ENCODE measurements at regions not wholly inside any gene's neighbourhood (a gene's known extent, or its start where the extent isn't known, plus 50 kb on each side); places are given as distances from the start of the nearest gene placed in this dataset.

DNA sequence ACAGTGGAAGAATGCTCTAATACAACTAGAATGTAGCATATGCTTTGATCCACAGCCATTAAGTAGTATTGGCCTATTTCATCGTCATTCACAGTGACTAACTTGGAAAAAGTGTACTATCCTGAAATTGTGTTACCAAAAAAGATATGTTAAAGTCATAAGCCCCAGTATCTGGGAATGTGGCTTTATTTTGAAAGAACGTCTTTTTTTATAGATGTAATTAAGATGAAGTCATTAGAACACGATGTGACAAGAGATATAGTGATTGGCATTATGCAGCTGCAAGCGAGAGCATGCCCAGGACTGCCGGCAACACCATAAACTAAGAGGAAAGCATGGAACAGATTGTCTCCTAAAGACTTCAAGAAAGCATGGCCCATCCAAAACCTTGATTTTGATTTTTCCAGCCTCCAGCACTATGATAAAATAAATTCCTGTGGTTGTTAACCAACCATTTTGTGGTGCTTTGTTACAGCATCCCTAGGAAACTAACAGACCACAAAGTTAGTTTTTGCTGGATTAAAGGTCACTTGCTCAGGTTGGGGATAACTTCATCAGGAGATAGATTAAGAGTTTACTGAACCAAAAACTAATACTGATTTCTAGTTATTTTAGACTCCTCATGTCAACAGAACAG lies 870.6 kb upstream of the LRRC4C start:
- Mint-ChIP-seq H3K4me1 (no peaks in the 10 kb centered on the region), H3K9me3 (peaks cover 4 to 29% (median 12%) of the 10 kb centered on the region in 8 donors), H3K36me3 (no peaks in the 10 kb centered on the region), H3K27ac (no peak overlapping the region), H3K27me3 (no peaks in the 10 kb centered on the region), H3K4me3 (no peak overlapping the region)
- H3K36me3 ChIP-seq (ENCODE audit: insufficient read depth, low read length), result no peaks in the 10 kb centered on the region
- no peaks in the 10 kb centered on the region for H3K4me1 ChIP-seq (ENCODE audit: insufficient read depth, low read length)
- H3K27me3 ChIP-seq (ENCODE audit: insufficient read depth, low read length), result no peaks in the 10 kb centered on the region
- peaks cover 0 to 3% of the 10 kb centered on the region in 2 donors for H3K9me3 ChIP-seq (ENCODE audit: control insufficient read depth in 1 of 2, low read length in 2 of 2)
- DNase-seq, result no peak
- intact Hi-C loops (cut with micrococcal nuclease), result no loop called here
- no peak overlapping the region for H3K4me3 ChIP-seq (ENCODE audit: low read length in 2 of 2)
- CTCF ChIA-PET (ENCODE audit: partially characterized antibody), result no interaction called here
- H3K27ac ChIP-seq (ENCODE audit: low read depth, low read length), result no peak overlapping the region
- POLR2A ChIA-PET (ENCODE audit: partially characterized antibody), result no interaction called here

DNA sequence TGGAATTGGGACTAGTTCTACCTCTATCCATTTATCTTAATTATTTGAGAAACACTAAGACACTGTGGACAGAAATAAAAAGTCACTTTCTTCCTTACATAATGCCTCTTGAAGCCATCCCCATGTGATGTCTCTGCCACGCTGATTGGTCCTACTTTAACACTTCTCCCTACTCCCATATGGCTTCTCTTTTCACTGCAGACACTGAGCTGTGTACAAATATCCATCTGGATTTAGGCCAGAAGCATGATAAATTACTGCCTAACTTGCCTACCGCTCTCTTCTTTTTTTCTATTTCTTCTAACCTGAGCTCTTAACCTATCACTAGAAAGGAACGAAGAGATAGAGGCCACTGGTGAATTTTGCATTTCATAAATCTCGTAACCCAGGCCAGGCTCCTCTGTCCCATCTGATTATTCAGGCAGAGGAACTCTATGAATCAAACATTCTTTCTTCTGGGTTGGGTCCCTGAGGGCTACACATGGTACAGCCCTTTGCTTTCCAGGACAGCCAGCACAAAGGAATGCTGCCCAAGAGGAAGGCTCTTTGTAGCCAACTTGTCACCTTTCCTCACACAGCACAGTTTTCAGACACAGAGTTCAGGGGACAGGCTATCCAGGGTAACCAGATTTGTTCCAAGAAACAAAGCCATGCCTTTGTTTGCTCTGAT lies 878.5 kb upstream of the LRRC4C start:
- Mint-ChIP-seq H3K4me3 (no peak overlapping the region), H3K36me3 (no peaks in the 10 kb centered on the region), H3K9me3 (peaks cover 0 to 26% (median 22%) of the 10 kb centered on the region in 8 donors), H3K27ac (no peak overlapping the region), H3K4me1 (no peaks in the 10 kb centered on the region), H3K27me3 (no peaks in the 10 kb centered on the region)
- no peak for DNase-seq
- no peaks in the 10 kb centered on the region for H3K36me3 ChIP-seq (ENCODE audit: insufficient read depth, low read length)
- H3K27ac ChIP-seq (ENCODE audit: low read depth, low read length), result no peak overlapping the region
- H3K4me1 ChIP-seq (ENCODE audit: insufficient read depth, low read length), result no peaks in the 10 kb centered on the region
- POLR2A ChIA-PET (ENCODE audit: partially characterized antibody), result no interaction called here
- no peaks in the 10 kb centered on the region for H3K9me3 ChIP-seq (ENCODE audit: control insufficient read depth in 1 of 2, low read length in 2 of 2)
- no peaks in the 10 kb centered on the region for H3K27me3 ChIP-seq (ENCODE audit: insufficient read depth, low read length)
- intact Hi-C loops (cut with micrococcal nuclease), result no loop called here
- CTCF ChIA-PET (ENCODE audit: partially characterized antibody), result no interaction called here
- no peak overlapping the region for H3K4me3 ChIP-seq (ENCODE audit: low read length in 2 of 2)

DNA sequence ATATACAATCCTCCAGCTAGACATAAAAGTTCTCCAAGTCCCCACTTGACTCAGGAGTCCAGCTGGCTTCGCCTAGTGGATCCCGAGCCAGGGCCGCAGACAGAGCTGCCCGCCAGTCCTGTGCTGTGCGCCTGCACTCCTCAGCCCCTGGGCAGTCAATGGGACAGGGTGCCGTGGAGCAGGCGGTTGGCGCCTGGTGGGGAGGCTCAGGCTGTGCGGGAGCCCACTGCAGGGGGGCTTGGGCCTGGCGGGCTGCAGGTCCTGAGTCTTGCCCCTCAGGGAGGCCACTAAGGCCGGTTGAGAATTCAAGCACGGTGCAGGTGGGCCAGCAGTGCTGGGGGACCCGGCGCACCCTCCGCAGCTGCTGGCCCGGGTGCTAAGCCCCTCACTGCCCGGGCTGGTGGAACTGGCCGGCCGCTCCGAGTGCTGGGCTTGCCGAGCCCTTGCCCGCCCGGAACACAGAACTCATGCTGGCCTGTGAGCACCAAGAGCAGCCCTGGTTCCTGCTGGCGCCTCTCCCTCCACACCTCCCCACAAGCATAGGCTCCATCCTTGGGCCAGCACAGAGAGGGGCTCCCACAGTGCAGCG lies 884.8 kb upstream of the LRRC4C start:
- Histone ChIP-seq H3K27me3 (ENCODE audit: insufficient read depth, low read length) (no peaks in the 10 kb centered on the region), H3K36me3 (ENCODE audit: insufficient read depth, low read length) (no peaks in the 10 kb centered on the region), H3K4me1 (ENCODE audit: insufficient read depth, low read length) (no peaks in the 10 kb centered on the region), H3K4me3 (ENCODE audit: low read length in 2 of 2) (no peak overlapping the region), H3K27ac (ENCODE audit: low read depth, low read length) (no peak overlapping the region), H3K9me3 (ENCODE audit: control insufficient read depth in 1 of 2, low read length in 2 of 2) (no peaks in the 10 kb centered on the region)
- Mint-ChIP-seq H3K36me3 (no peaks in the 10 kb centered on the region), H3K4me1 (no peaks in the 10 kb centered on the region), H3K4me3 (no peak overlapping the region), H3K27ac (no peak overlapping the region), H3K27me3 (no peaks in the 10 kb centered on the region), H3K9me3 (peaks cover 2 to 15% (median 9%) of the 10 kb centered on the region in 8 donors)
- intact Hi-C loops (cut with micrococcal nuclease), result no loop called here
- ChIA-PET CTCF (ENCODE audit: partially characterized antibody) (no interaction called here), POLR2A (ENCODE audit: partially characterized antibody) (no interaction called here)
- no peak for DNase-seq

DNA sequence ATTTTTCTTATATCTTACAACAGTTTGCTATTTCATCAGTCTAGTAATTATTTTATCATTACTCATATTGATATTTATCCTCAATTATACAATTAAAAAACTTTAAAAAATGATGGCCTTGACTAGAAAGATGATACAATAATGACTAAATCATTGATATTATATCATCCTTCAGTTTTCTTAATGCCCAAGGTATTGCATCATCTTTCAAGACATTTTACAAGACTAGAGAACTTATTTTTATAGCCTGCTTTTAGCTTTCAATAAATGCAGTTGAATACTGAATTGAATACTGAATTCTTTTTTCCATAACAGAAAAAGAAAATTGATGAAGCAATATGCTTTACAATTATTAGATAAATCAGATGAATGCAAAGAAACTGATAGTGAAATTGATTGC lies 886.5 kb upstream of the LRRC4C start:
- POLR2A ChIA-PET (ENCODE audit: partially characterized antibody), result no interaction called here

DNA sequence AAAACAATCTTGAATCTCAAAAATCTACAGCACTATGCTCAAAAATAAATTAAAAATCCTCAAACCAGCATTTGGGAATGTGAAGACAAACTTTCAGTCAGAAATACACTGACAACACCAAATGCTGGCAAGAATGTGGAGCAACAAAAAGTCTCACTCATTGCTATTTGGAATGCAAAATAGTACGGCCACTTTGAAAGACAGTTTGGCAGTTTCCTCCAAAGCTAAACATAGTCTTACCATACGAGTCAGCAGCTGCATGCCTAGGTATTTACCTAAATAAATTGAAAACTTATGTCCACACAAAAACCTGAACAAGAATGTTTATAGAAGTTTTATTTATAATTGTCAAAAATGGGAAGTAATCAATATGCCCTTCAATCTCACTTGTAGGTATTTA lies 904.2 kb upstream of the LRRC4C start:
- H3K36me3 ChIP-seq (ENCODE audit: insufficient read depth, low read length), result no peaks in the 10 kb centered on the region
- Mint-ChIP-seq H3K27ac (no peak overlapping the region), H3K4me1 (no peaks in the 10 kb centered on the region), H3K36me3 (no peaks in the 10 kb centered on the region), H3K9me3 (peaks cover 7 to 34% (median 21%) of the 10 kb centered on the region in 8 donors), H3K27me3 (no peaks in the 10 kb centered on the region), H3K4me3 (no peak overlapping the region)
- no peaks in the 10 kb centered on the region for H3K4me1 ChIP-seq (ENCODE audit: insufficient read depth, low read length)
- no peak overlapping the region for H3K4me3 ChIP-seq (ENCODE audit: low read length in 2 of 2)
- no peak for DNase-seq
- CTCF ChIA-PET (ENCODE audit: partially characterized antibody), result no interaction called here
- intact Hi-C loops (cut with micrococcal nuclease), result no loop called here
- H3K9me3 ChIP-seq (ENCODE audit: control insufficient read depth in 1 of 2, low read length in 2 of 2), result no peaks in the 10 kb centered on the region
- no peak overlapping the region for H3K27ac ChIP-seq (ENCODE audit: low read depth, low read length)
- POLR2A ChIA-PET (ENCODE audit: partially characterized antibody), result no interaction called here
- H3K27me3 ChIP-seq (ENCODE audit: insufficient read depth, low read length), result no peaks in the 10 kb centered on the region

More for the DNA sequence above, 886.5 kb upstream of the LRRC4C start:
- no peaks in the 10 kb centered on the region for H3K27me3 Mint-ChIP-seq
- Histone ChIP-seq H3K4me1 (ENCODE audit: insufficient read depth, low read length) (no peaks in the 10 kb centered on the region), H3K27ac (ENCODE audit: low read depth, low read length) (no peak overlapping the region), H3K27me3 (ENCODE audit: insufficient read depth, low read length) (no peaks in the 10 kb centered on the region), H3K9me3 (ENCODE audit: control insufficient read depth in 1 of 2, low read length in 2 of 2) (no peaks in the 10 kb centered on the region), H3K4me3 (ENCODE audit: low read length in 2 of 2) (no peak overlapping the region), H3K36me3 (ENCODE audit: insufficient read depth, low read length) (no peaks in the 10 kb centered on the region)
- CTCF ChIA-PET (ENCODE audit: partially characterized antibody), result no interaction called here
- intact Hi-C loops (cut with micrococcal nuclease), result loop anchor here (2.0 kb wide), 1 partner anchor 19 kb away; no protein-coding TSS in a partner anchor
- no peak for DNase-seq
- H3K36me3 Mint-ChIP-seq, result no peaks in the 10 kb centered on the region
- peaks cover 0 to 17% (median 7%) of the 10 kb centered on the region in 8 donors for H3K9me3 Mint-ChIP-seq
- no peaks in the 10 kb centered on the region for H3K4me1 Mint-ChIP-seq
- H3K4me3 Mint-ChIP-seq, result no peak overlapping the region
- no peak overlapping the region for H3K27ac Mint-ChIP-seq

DNA sequence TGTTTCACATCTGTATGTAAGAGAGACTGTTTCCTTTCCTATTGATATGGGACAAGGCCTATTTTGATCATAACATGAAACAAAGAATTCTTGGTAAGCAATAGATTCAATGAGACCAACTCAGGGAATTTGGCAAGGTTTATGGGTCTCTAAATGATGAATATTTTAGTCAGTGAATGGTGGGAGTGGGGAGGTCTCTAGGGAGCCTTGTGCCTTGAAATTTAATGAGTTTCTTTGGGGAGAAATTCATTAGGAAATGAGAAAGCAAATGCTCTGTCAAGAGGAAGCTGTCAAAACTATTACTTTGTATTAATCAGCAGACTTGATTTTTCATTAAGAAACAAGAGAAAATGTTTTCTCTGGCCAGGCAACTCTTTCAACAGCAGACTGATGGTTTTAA lies 921.7 kb upstream of the API5 start:
- intact Hi-C loops (cut with micrococcal nuclease), result no loop called here
- no peaks in the 10 kb centered on the region for H3K27me3 Mint-ChIP-seq
- H3K27ac Mint-ChIP-seq, result no peak overlapping the region
- H3K4me3 Mint-ChIP-seq, result no peak overlapping the region
- Histone ChIP-seq H3K36me3 (ENCODE audit: insufficient read depth, low read length) (no peaks in the 10 kb centered on the region), H3K4me1 (ENCODE audit: insufficient read depth, low read length) (no peaks in the 10 kb centered on the region), H3K27me3 (ENCODE audit: insufficient read depth, low read length) (no peaks in the 10 kb centered on the region), H3K27ac (ENCODE audit: low read depth, low read length) (no peak overlapping the region), H3K9me3 (ENCODE audit: control insufficient read depth in 1 of 2, low read length in 2 of 2) (no peaks in the 10 kb centered on the region), H3K4me3 (ENCODE audit: low read length in 2 of 2) (no peak overlapping the region)
- CTCF ChIA-PET (ENCODE audit: partially characterized antibody), result no interaction called here
- no peak for DNase-seq
- peaks cover 4 to 24% (median 19%) of the 10 kb centered on the region in 8 donors for H3K9me3 Mint-ChIP-seq
- H3K4me1 Mint-ChIP-seq, result no peaks in the 10 kb centered on the region
- H3K36me3 Mint-ChIP-seq, result no peaks in the 10 kb centered on the region
- POLR2A ChIA-PET (ENCODE audit: partially characterized antibody), result no interaction called here

DNA sequence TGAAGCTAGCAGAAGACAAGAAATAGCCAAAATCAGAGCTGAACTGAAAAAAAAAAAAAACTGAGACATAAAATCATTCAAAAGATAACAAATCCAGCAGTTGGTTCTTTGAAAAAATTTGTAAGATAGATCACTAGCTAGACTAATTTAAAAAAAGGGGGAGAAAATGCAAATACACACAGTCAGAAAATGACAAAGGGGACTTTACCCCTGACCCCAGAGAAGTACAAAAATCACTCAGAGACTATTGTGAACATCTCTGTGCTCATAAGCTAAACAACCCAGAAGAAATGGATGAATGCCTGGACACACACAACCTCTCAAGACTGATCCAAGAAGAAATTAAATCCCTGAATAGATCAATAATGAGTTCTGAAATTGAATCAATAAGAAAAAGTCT lies 914.3 kb upstream of the API5 start:
- Mint-ChIP-seq H3K4me1 (no peaks in the 10 kb centered on the region), H3K9me3 (peaks cover 3 to 23% (median 13%) of the 10 kb centered on the region in 8 donors), H3K27ac (no peak overlapping the region), H3K4me3 (no peak overlapping the region), H3K36me3 (no peaks in the 10 kb centered on the region), H3K27me3 (no peaks in the 10 kb centered on the region)
- H3K4me3 ChIP-seq (ENCODE audit: low read length in 2 of 2), result no peak overlapping the region
- ChIA-PET CTCF (ENCODE audit: partially characterized antibody) (no interaction called here), POLR2A (ENCODE audit: partially characterized antibody) (no interaction called here)
- no peak overlapping the region for H3K27ac ChIP-seq (ENCODE audit: low read depth, low read length)
- no peaks in the 10 kb centered on the region for H3K36me3 ChIP-seq (ENCODE audit: insufficient read depth, low read length)
- no peaks in the 10 kb centered on the region for H3K4me1 ChIP-seq (ENCODE audit: insufficient read depth, low read length)
- DNase-seq, result no peak
- H3K9me3 ChIP-seq (ENCODE audit: control insufficient read depth in 1 of 2, low read length in 2 of 2), result no peaks in the 10 kb centered on the region
- H3K27me3 ChIP-seq (ENCODE audit: insufficient read depth, low read length), result no peaks in the 10 kb centered on the region
- intact Hi-C loops (cut with micrococcal nuclease), result no loop called here
